Astrocyte of the cerebellum (primary cell): ENCODE measurements at regions not wholly inside any gene's neighbourhood (a gene's known extent, or its start where the extent isn't known, plus 50 kb on each side); places are given as distances from the start of the nearest gene placed in this dataset.

Experiments used
- DNase-seq: peaks from one replicate; pipeline ENCODE4 v3.0.0-alpha.2; 2011; ENCODE audit warnings: low read depth
- H3K4me3 ChIP-seq: 2 replicates; pipeline ENCODE4 v1.5.1; 2011; ENCODE audit warnings: mild to moderate bottlenecking, low read depth, low read length, moderate library complexity
- in situ Hi-C: cut with HindIII; loops from 2 replicates; pipeline ENCODE4 v1.10.0; 2017; ENCODE audit warnings: low sequenced_read_pairs
- TF ChIP-seq, protein P1 (sequence below): IDR thresholded peaks from 2 replicates; pipeline ENCODE4 v1.5.1; 2012; ENCODE audit warnings: low read length, low read depth, moderate library complexity, mild to moderate bottlenecking; ENCODE audit errors: missing control alignments

- TF ChIP-seq, protein P1, sequence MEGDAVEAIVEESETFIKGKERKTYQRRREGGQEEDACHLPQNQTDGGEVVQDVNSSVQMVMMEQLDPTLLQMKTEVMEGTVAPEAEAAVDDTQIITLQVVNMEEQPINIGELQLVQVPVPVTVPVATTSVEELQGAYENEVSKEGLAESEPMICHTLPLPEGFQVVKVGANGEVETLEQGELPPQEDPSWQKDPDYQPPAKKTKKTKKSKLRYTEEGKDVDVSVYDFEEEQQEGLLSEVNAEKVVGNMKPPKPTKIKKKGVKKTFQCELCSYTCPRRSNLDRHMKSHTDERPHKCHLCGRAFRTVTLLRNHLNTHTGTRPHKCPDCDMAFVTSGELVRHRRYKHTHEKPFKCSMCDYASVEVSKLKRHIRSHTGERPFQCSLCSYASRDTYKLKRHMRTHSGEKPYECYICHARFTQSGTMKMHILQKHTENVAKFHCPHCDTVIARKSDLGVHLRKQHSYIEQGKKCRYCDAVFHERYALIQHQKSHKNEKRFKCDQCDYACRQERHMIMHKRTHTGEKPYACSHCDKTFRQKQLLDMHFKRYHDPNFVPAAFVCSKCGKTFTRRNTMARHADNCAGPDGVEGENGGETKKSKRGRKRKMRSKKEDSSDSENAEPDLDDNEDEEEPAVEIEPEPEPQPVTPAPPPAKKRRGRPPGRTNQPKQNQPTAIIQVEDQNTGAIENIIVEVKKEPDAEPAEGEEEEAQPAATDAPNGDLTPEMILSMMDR: no peak
- no peak overlapping the region for H3K4me3 ChIP-seq
- in situ Hi-C loops: no loop called here
- DNase-seq: no peak
Observed at GRCh38 chr3:76456322-76456721, 583.6 kb upstream of the ROBO2 start.

GRCh38 chr3:76463501-76463900 lies 576.4 kb upstream of the ROBO2 start:
- no peak for DNase-seq
- in situ Hi-C loops: no loop called here
- H3K4me3 ChIP-seq: no peak overlapping the region
- TF ChIP-seq, protein P1: no peak

- in situ Hi-C loops: no loop called here
- TF ChIP-seq, protein P1: no peak
- no peak overlapping the region for H3K4me3 ChIP-seq
- peak; percentile 34 for DNase-seq
Observed at GRCh38 chr3:76470285-76470684, 569.6 kb upstream of the ROBO2 start.

- no peak overlapping the region for H3K4me3 ChIP-seq
- no peak for DNase-seq
- TF ChIP-seq, protein P1: no peak
- in situ Hi-C loops: no loop called here
Observed at GRCh38 chr3:76474632-76475031, 565.3 kb upstream of the ROBO2 start.

DNA sequence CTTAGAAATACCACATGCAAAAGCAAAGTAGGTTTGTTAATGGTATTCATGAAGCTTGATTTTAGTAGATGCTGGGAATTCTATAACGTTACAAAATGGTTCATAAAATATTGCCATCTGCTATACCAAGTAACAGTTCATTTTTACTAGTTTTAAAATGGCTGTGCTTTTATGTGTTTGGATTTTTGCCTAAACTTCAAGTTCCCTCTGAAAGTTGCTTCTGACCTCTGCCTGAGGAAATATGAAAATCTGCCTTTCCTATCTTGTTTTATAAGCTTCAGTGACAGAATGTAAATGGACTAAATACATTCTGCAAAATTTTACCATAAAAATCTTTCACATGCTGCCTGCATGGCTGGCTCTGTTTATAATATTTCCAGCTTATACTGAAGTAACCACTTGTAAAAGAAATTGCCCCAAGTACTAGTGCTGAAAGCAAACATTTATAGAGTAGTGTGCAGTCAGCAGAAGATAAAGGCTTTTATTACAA lies 560.7 kb upstream of the ROBO2 start:
- TF ChIP-seq, protein P1: no peak
- in situ Hi-C loops: no loop called here
- no peak overlapping the region for H3K4me3 ChIP-seq
- no peak for DNase-seq

DNA sequence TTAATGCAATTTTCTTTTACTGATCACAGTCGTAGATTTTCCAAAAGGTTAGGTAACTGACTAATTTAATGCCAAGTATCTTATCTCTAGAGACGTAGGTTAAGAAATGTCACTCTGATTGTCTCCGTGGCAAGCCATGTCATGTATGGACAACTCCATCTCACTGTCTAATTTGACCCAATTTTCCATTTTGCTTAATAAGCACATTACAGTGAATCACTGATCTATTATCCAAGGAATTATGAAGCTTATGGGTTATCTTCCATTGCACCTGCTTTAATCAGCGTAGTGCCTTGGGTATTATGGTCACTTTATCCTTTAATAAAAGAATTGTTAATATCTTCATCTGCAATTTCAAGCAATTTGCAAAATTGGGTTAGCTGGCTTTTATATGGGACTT lies 557.4 kb upstream of the ROBO2 start:
- DNase-seq: no peak
- TF ChIP-seq, protein P1: no peak
- in situ Hi-C loops: no loop called here
- no peak overlapping the region for H3K4me3 ChIP-seq

GRCh38 chr3:76487446-76487845 lies 552.5 kb upstream of the ROBO2 start:
- in situ Hi-C loops: no loop called here
- H3K4me3 ChIP-seq: no peak overlapping the region
- no peak for DNase-seq
- TF ChIP-seq, protein P1: no peak
